ENCODE measurements at regions not wholly inside any gene's neighbourhood (a gene's known extent, or its start where the extent isn't known, plus 50 kb on each side); places are given as distances from the start of the nearest gene placed in this dataset.

DNA sequence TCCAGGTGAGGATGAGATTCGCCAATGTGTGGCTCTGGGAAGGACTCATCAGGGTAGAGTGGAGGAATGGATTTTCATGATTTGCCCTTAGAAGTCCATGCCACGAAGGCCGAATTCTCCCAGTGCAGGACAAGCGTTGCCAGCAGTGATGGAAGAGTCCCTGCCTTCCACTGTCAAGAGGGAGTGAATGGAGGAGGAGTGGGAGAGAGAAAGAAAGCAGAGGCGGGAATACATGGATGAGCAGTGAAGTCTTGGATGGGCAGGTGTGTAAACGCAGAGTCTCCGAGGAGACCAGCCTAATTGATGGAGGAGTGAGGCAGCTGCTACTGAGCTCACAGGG is 419.2 kb downstream of the GLRX3 start:
- TF ChIP-seq CTCF (IDR thresholded peaks at IDR 0.05; ENCODE audit: insufficient read depth, missing control alignments): no peak
- DNase-seq (ENCODE audit: insufficient read length, low spot score): no peak
- no peak for FAIRE-seq

GRCh38 chr10:130557181-130557845 is 421.1 kb downstream of the GLRX3 start:
- no peak for TF ChIP-seq CTCF (IDR thresholded peaks at IDR 0.05; ENCODE audit: insufficient read depth, missing control alignments)
- DNase-seq (ENCODE audit: insufficient read length, low spot score): no peak
- FAIRE-seq: no peak

GRCh38 chr10:130558746-130559546 is 422.8 kb downstream of the GLRX3 start:
- TF ChIP-seq CTCF (IDR thresholded peaks at IDR 0.05; ENCODE audit: insufficient read depth, missing control alignments): no peak
- DNase-seq (ENCODE audit: insufficient read length, low spot score) (no peak), FAIRE-seq (no peak)

- TF ChIP-seq CTCF (IDR thresholded peaks at IDR 0.05; ENCODE audit: insufficient read depth, missing control alignments): no peak
- DNase-seq (ENCODE audit: insufficient read length, low spot score) (no peak), FAIRE-seq (no peak)
These were observed 423.3 kb downstream of the GLRX3 start for GRCh38 chr10:130559547-130559880.

DNA sequence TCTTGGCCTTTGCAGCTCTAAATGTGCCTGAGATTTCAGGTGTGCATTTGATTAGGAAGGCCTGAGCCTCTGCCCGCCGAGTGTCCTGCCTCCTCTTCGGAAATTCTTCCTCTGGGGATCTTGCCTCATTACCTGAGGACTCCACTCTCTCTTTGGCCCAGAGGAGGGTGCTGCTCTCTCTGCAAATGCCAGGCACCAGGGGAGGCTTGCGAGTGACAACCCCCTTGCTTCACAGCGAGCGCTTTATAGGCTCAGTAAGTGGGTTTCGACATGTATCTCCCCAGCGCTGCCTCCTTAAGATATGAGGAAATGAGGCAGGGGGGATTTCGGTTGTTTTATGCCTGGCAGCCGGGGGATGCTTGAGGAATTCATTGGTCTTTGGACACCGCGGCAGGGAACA is 423.9 kb downstream of the GLRX3 start:
- DNase-seq (ENCODE audit: insufficient read length, low spot score): no peak
- FAIRE-seq: no peak
- no peak for TF ChIP-seq CTCF (IDR thresholded peaks at IDR 0.05; ENCODE audit: insufficient read depth, missing control alignments)

DNA sequence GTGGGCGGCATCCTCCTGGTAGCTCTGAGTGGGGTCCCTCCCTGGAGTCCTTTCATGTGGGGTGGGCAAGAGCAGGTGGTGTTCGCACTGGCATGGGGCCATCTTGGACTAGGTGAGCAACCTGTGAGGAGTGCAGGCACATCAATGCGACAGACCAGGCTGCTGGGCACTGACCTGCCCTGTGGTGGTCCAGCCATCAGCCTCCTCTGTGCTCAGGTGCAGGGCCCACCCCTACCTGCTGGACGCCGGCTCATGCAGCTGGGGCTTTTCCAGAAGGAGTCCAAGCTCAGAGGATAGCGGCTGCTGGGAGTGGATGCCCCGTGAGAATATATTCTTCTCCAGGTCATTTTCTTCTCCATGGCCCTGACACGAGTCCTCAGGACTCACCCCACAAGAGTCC is 424.4 kb downstream of the GLRX3 start:
- no peak for TF ChIP-seq CTCF (IDR thresholded peaks at IDR 0.05; ENCODE audit: insufficient read depth, missing control alignments)
- DNase-seq (ENCODE audit: insufficient read length, low spot score): no peak
- FAIRE-seq: no peak

GRCh38 chr10:130561681-130562080 is 425.5 kb downstream of the GLRX3 start:
- DNase-seq (ENCODE audit: insufficient read length, low spot score): no peak
- no peak for TF ChIP-seq CTCF (IDR thresholded peaks at IDR 0.05; ENCODE audit: insufficient read depth, missing control alignments)
- no peak for FAIRE-seq

Data from D721Med (cell line).